K562 (cell line): ENCODE measurements at regions not wholly inside any gene's neighbourhood (a gene's known extent, or its start where the extent isn't known, plus 50 kb on each side); places are given as distances from the start of the nearest gene placed in this dataset.

Experiments used
- ATAC-seq: fragments of 200-7000 bp; cut with Tn5 transposase; 3 replicates; pipeline ENCODE4 v1.9.1; 2020; ENCODE audit warnings: moderate library complexity
- BruUV-seq: library from RNA; stranded (reverse); fragments of 400-500 nt; replicated peaks from 2 replicates; lab custom pipeline; 2021; lab: Mats Ljungman, UMichigan
- CTCF ChIA-PET: fragments of 300-600 bp; formaldehyde crosslinking; extraction: SDS; loops from one replicate; lab custom pipeline; 2021; ENCODE audit warnings: low intra/inter-chr PET ratio; lab: Yijun Ruan, JAX
- POLR2A ChIA-PET: fragments of 300-600, 350-650 bp; sonication (Branson Sonifier 250); formaldehyde crosslinking; extraction: SDS; loops from one replicate; lab custom pipeline; 2021; ENCODE audit warnings: antibody characterized with exemption, inconsistent platforms; lab: Yijun Ruan, JAX
- DNase-seq, 4 experiments: peaks; one replicate each; pipeline versions ENCODE4 v3.0.0 to v3.0.0-alpha.2; 2011 to 2018; ENCODE audit warnings: low spot score in 3 of 4, mixed read lengths in 3 of 4; ENCODE audit errors: extremely low read depth in 1 of 4
- FAIRE-seq: peaks from 2 replicates; lab custom pipeline; 2011; peaks lifted over from hg19 to GRCh38; lab: Jason Lieb, UNC
- H2AFZ ChIP-seq: 2 replicates; pipeline ENCODE4 v1.6.0; 2011; ENCODE audit warnings: low read depth, low read length, control low read depth, inconsistent platforms
- H3K27ac ChIP-seq: fragments of 200-600 bp; 3 replicates; pipeline ENCODE4 v1.8.0; 2011; ENCODE audit warnings: low read depth, mild to moderate bottlenecking, control low read depth, inconsistent platforms, low read length, moderate library complexity, mixed read lengths; ENCODE audit errors: extremely low read depth
- H3K27me3 ChIP-seq, 2 experiments: fragments of 300-600 bp in 1 of 2; 2 replicates in 1 of 2; 3 replicates in 1 of 2; pipeline versions ENCODE4 v1.6.0 to v1.8.0; 2011; ENCODE audit warnings: inconsistent platforms in 2 of 2, low read length in 2 of 2, mild to moderate bottlenecking in 1 of 2, mixed read lengths in 1 of 2, moderate library complexity in 1 of 2; ENCODE audit not compliant: control insufficient read depth in 2 of 2, insufficient read depth in 2 of 2
- H3K36me3 ChIP-seq: fragments of 300-600 bp; 3 replicates; pipeline ENCODE4 v1.8.0; 2011; ENCODE audit warnings: mild to moderate bottlenecking, low read length, inconsistent platforms; ENCODE audit not compliant: control insufficient read depth, insufficient read depth
- H3K4me1 ChIP-seq, 2 experiments: fragments of 200-600 bp in 1 of 2; replicated peaks in 1 of 2; 2 replicates in 1 of 2; 3 replicates in 1 of 2; pipeline versions ENCODE4 v1.5.1 to v1.8.0; 2011; ENCODE audit warnings: inconsistent platforms in 2 of 2, low read length in 2 of 2, mild to moderate bottlenecking in 1 of 2, mixed read lengths in 1 of 2, moderate library complexity in 1 of 2; ENCODE audit not compliant: control insufficient read depth in 2 of 2, insufficient read depth in 2 of 2
- H3K4me2 ChIP-seq: 2 replicates; pipeline ENCODE4 v1.6.1; 2011; ENCODE audit warnings: low read length, control low read depth, inconsistent platforms, mixed read lengths; ENCODE audit not compliant: insufficient read depth
- H3K4me3 ChIP-seq: fragments of 200-600 bp; sonication (generic), shearing (Covaris generic); 2 replicates; pipeline ENCODE4 v1.5.1; 2016; ENCODE audit warnings: control low read depth, inconsistent platforms
- H3K79me2 ChIP-seq: fragments of 200-600 bp; 3 replicates; pipeline ENCODE4 v1.8.0; 2011; ENCODE audit warnings: low read length, inconsistent platforms; ENCODE audit not compliant: control insufficient read depth, insufficient read depth
- H3K9ac ChIP-seq, 2 experiments: 2 replicates each; pipeline versions ENCODE4 v1.6.0 to v1.6.1; 2011; ENCODE audit warnings: low read depth in 2 of 2, low read length in 2 of 2, control low read depth in 1 of 2, inconsistent platforms in 1 of 2, mild to moderate bottlenecking in 1 of 2, mixed read lengths in 1 of 2; ENCODE audit not compliant: insufficient read depth in 1 of 2
- H3K9me1 ChIP-seq: one replicate; pipeline ENCODE4 v1.6.0; 2011; ENCODE audit warnings: inconsistent platforms, mild to moderate bottlenecking, low read length, moderate library complexity; ENCODE audit not compliant: control insufficient read depth, insufficient read depth
- H3K9me3 ChIP-seq: replicated peaks from 2 replicates; pipeline ENCODE4 v1.5.1; 2011; ENCODE audit warnings: low read depth, low read length, inconsistent platforms; ENCODE audit not compliant: control insufficient read depth, insufficient read depth
- H4K20me1 ChIP-seq: replicated peaks from 2 replicates; pipeline ENCODE4 v1.6.1; 2011; ENCODE audit warnings: low read length, inconsistent platforms, mixed read lengths; ENCODE audit not compliant: control insufficient read depth, insufficient read depth
- KHSRP ChIP-seq: fragments of 450-650 bp; IDR thresholded peaks from 2 replicates; pipeline ENCODE4 v1.6.1; 2017
- MAFG ChIP-seq: fragments of 450-650 bp; conservative IDR thresholded peaks from 2 replicates; pipeline ENCODE4 v1.6.1; 2016; ENCODE audit warnings: missing genetic modification characterization, missing compliant biosample characterization
- NFIC ChIP-seq: fragments of 450-650 bp; IDR thresholded peaks from 2 replicates; pipeline ENCODE4 v1.6.1; 2017; ENCODE audit warnings: mild to moderate bottlenecking, inconsistent platforms
- ZKSCAN3 ChIP-seq: fragments of 250-450 bp; sonication (Bioruptor Pico); IDR thresholded peaks from 2 replicates; pipeline ENCODE4 v1.4.0; 2020
- ZNF217 ChIP-seq: sonication (generic); formaldehyde crosslinking; IDR thresholded peaks from 2 replicates; pipeline ENCODE4 v1.8.0; 2022; ENCODE audit warnings: mild to moderate bottlenecking, missing genetic modification reagents
- ZNF23 ChIP-seq: fragments of 250-450 bp; sonication (Bioruptor Pico); IDR thresholded peaks from 2 replicates; pipeline ENCODE4 v1.4.0; 2020; ENCODE audit warnings: mild to moderate bottlenecking
- in situ Hi-C: fragments of 300-500 bp; cut with MboI; formaldehyde crosslinking; loops from 4 replicates; pipeline ENCODE4 v1.15.0; 2018; ENCODE audit warnings: inconsistent platforms, mixed read lengths
- intact Hi-C: fragments of 100-400 bp; cut with micrococcal nuclease; formaldehyde crosslinking; loops from 2 replicates; pipeline ENCODE4 v1.14.2; 2022
- TF ChIP-seq, protein P1 (sequence below): sonication (generic); formaldehyde crosslinking; IDR thresholded peaks from 2 replicates; pipeline ENCODE4 v1.8.0; 2022; ENCODE audit warnings: mild to moderate bottlenecking, missing genetic modification reagents
- TF ChIP-seq, protein P2 (sequence below): fragments of 450-650 bp; IDR thresholded peaks from 2 replicates; pipeline ENCODE4 v1.6.1; 2016; ENCODE audit warnings: borderline replicate concordance

DNA sequence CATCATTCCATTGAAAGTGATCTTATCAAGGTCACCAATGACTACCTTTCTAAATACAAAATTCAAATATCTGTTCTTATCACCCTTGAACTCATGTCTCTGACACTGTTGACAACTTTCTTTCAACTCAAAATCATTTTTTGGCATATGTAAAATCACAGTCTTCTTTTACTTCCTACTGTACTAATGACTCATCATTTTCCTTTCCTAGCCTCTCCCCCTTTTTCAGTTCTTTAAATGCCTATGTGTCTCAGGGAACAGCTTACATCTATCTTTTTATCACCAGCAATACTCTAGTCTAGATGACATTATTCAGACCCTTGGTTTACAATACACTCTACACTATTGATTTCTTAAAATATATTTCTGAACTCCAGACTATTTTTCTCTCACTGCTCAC lies 2220.7 kb upstream of the RAG2 start:
- Histone ChIP-seq H3K36me3 (no peaks in the 10 kb centered on the region), H3K79me2 (no peaks in the 10 kb centered on the region), H3K9ac (no peak overlapping the region), H3K4me1 (no peaks in the 10 kb centered on the region), H3K4me3 (no peak overlapping the region), H2AFZ (no peak overlapping the region), H3K27ac (no peak overlapping the region), H4K20me1 (no peaks in the 10 kb centered on the region), H3K4me2 (no peak overlapping the region), H3K9me1 (no peaks in the 10 kb centered on the region), H3K9me3 (no peaks in the 10 kb centered on the region), H3K27me3 (no peaks in the 10 kb centered on the region)
- DNase-seq (no peak), ATAC-seq (no peak), FAIRE-seq (no peak)
- TF ChIP-seq ZNF217 (CRISPR knock-in tag) (no peak), ZKSCAN3 (no peak), NFIC (no peak), MAFG (tag) (peak; percentile 61; the same call in 1 of the 2 replicates), KHSRP (no peak), ZNF23 (CRISPR knock-in tag) (no peak)
- TF ChIP-seq, protein P1, sequence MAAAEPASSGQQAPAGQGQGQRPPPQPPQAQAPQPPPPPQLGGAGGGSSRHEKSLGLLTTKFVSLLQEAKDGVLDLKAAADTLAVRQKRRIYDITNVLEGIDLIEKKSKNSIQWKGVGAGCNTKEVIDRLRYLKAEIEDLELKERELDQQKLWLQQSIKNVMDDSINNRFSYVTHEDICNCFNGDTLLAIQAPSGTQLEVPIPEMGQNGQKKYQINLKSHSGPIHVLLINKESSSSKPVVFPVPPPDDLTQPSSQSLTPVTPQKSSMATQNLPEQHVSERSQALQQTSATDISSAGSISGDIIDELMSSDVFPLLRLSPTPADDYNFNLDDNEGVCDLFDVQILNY (CRISPR knock-in tag): no peak
- TF ChIP-seq, protein P2, sequence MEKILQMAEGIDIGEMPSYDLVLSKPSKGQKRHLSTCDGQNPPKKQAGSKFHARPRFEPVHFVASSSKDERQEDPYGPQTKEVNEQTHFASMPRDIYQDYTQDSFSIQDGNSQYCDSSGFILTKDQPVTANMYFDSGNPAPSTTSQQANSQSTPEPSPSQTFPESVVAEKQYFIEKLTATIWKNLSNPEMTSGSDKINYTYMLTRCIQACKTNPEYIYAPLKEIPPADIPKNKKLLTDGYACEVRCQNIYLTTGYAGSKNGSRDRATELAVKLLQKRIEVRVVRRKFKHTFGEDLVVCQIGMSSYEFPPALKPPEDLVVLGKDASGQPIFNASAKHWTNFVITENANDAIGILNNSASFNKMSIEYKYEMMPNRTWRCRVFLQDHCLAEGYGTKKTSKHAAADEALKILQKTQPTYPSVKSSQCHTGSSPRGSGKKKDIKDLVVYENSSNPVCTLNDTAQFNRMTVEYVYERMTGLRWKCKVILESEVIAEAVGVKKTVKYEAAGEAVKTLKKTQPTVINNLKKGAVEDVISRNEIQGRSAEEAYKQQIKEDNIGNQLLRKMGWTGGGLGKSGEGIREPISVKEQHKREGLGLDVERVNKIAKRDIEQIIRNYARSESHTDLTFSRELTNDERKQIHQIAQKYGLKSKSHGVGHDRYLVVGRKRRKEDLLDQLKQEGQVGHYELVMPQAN: no peak
- no TSS peak for BruUV-seq
- ChIA-PET POLR2A (no interaction called here), CTCF (no interaction called here)
- in situ Hi-C loops: no loop called here
- intact Hi-C loops: no loop called here
